Prostate gland (tissue), 2 donors: ENCODE measurements at regions not wholly inside any gene's neighbourhood (a gene's known extent, or its start where the extent isn't known, plus 50 kb on each side); places are given as distances from the start of the nearest gene placed in this dataset.

Source experiments
- POLR2A ChIP-seq: fragments of 450-650 bp; IDR thresholded peaks from one replicate; pipeline ENCODE4 v1.6.1; 2016; ENCODE audit warnings: antibody characterized with exemption, mild to moderate bottlenecking
- TF ChIP-seq, protein P1 (sequence below), 4 experiments: fragments of 200-600 bp in 2 of 4; fragments of 450-650 bp in 2 of 4; sonication (generic) in 2 of 4; IDR thresholded peaks; 1 replicate in 3 of 4; 2 replicates in 1 of 4; pipeline ENCODE4 v1.5.1; 2016 to 2019; ENCODE audit warnings: antibody characterized with exemption in 4 of 4, mild to moderate bottlenecking in 2 of 4, moderate library complexity in 2 of 4

DNA sequence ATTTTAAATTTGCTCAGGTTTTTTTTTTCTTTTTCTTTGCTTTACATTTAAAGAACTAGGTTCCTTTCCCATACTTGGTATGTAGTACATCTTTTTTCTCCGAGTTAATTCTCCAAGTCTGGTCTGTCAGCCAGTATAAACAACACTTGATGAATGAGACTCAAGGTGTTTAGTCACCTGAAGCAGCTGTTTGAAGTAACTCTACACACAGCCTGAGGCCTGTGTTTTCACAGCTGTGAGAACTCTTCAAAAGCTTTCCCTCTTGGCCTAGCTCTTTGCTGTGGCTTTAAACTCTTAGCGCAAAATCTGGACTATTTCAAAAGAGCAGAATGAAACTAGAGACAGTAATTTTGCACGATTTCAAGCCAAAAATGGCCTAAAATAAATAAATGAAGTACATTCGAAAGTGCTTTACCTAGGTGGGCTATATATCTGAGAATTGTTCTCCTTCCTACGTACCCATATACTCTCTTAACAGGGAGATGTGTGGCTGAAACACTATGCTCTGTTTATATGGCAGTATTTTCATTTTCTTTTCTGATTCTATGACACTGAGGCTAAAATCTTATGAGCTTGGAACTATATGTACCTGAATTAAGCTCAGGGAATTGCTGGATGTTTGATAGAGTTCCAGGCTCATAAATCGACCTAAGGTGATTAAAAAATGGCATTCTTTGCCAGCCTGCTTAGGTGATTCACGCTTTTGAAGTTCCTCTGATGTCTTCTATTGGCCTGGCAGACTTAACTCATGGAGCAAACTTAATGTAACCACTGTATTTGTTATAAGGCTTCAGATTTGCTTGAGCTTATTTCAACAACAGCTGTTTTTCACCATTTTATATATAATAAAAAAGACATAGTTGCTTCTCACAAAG is 1044.1 kb upstream of the ZEB2 start:
- TF ChIP-seq, protein P1, sequence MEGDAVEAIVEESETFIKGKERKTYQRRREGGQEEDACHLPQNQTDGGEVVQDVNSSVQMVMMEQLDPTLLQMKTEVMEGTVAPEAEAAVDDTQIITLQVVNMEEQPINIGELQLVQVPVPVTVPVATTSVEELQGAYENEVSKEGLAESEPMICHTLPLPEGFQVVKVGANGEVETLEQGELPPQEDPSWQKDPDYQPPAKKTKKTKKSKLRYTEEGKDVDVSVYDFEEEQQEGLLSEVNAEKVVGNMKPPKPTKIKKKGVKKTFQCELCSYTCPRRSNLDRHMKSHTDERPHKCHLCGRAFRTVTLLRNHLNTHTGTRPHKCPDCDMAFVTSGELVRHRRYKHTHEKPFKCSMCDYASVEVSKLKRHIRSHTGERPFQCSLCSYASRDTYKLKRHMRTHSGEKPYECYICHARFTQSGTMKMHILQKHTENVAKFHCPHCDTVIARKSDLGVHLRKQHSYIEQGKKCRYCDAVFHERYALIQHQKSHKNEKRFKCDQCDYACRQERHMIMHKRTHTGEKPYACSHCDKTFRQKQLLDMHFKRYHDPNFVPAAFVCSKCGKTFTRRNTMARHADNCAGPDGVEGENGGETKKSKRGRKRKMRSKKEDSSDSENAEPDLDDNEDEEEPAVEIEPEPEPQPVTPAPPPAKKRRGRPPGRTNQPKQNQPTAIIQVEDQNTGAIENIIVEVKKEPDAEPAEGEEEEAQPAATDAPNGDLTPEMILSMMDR (IDR thresholded peaks at IDR 0.05) = no peak
- TF ChIP-seq POLR2A = no peak
